Endometrial microvascular endothelial cells (primary cell): ENCODE measurements at regions not wholly inside any gene's neighbourhood (a gene's known extent, or its start where the extent isn't known, plus 50 kb on each side); places are given as distances from the start of the nearest gene placed in this dataset.

Source experiments
- in situ Hi-C: cut with HindIII; loops from 2 replicates; pipeline ENCODE4 v1.10.0; 2017; ENCODE audit warnings: low sequenced_read_pairs, low pct_unique_long_range_greater_than_20kb; ENCODE audit errors: inconsistent ontology term

DNA sequence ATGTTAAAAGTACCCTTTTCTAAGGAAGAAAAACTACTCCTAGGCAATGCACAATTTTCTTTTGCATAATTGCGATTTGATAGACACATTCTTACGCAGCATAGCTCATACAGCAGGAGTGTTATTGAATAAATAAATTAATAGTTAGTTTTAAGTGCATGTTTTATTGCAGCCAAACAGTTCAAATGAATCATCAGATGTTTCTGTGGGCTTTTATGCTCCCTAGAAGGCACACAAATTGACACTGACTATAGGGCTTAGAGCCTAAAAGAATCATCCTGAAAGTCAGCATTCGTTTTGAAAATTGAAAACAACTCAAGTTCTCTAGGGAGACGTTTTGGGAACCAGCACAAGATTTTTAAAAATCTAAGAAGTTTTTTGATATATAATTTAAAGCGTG is 411.9 kb downstream of the HLX start:
- in situ Hi-C loops = no loop called here

- in situ Hi-C loops = no loop called here
Observed at GRCh38 chr1:221292652-221293051, 413.4 kb downstream of the HLX start.

DNA sequence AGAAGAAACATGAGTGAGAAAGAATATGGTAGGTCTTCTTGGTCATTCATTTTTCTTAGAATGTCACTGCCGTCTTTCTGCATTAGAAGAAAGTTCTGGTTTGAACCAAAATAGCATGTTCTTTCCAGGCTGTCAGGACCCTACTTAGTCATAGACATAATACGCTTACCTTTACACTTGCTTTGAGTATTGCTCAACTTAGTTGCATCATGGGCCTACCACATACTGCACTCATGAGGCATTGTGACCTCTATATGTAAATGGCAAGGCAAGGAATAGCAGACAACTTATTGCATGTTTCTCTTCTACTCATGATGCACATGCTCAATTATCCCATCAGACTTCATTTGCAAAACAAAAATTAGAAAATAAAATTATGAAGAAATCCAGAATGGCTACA is 415.0 kb downstream of the HLX start:
- in situ Hi-C loops = no loop called here

GRCh38 chr1:221302357-221302756 is 423.1 kb downstream of the HLX start:
- in situ Hi-C loops = no loop called here

- in situ Hi-C loops = no loop called here
Observed at GRCh38 chr1:221302810-221303209, 423.6 kb downstream of the HLX start.

DNA sequence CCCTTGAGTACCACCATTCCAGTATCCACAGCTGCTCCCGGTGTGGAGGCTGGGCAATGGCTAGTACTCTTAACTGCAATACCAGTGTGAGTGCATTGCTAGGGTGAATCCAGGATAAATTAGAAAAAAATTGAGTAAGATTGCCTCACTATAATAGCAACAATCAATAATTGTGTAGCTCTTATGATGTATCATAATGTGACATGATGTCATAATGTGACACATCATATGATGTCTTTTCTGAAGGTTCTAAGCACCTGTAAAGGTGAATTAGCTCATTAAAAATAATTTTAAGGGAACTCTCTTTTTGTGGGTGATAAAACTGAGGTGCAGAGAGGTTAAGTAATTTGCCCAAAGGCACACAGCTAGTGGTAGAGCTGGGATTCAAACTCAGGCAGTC is 424.4 kb downstream of the HLX start:
- in situ Hi-C loops = no loop called here

- in situ Hi-C loops = no loop called here
Observed at GRCh38 chr1:221306239-221306638, 427.0 kb downstream of the HLX start.

DNA sequence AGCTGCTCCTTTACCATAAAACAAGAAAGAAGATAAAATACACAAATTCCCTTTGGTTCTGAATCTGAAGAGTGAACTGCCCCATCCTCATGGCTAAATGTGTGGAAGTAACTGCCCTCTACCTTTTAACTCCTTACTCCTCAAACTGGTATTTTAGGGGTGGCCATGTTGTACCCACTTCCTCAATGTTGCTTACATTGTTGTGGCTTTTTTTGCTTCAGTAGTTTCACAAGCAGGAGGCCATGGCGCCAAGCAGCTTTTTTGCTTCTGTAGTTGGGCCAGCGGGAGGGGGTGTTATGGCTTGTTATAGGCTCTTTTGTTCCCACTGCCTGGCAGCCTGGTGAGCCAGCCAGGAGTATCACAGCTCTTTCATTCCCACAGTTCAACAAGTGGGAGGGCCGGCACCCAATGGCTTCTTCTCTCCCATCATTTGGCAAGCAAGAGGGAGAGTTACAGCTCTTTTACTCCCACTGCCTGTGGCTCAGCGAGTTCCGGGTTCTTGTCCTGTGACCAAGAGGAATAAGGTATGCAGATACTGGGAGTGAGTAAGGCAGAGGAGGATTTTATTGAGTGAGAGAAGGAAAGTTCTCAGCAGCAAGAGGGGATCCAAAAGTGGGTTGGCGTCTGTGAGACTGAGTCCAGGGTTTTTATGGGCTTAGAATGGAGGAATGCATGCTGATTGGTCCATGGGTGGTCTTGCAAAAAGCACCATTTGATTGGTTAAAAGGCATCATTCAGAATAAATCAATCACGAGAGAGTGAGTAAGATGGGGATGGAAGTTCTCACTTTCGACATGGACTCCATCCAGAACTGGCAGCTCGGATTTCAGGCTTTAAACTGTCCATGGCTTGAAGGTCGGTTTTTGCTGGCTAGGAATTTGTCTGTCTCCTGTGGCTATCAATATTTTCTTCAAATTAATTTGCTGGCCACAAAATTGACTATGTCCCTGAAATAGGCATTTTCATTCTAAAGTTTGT is 429.6 kb downstream of the HLX start:
- in situ Hi-C loops = no loop called here

GRCh38 chr1:221309723-221310122 is 430.5 kb downstream of the HLX start:
- in situ Hi-C loops = no loop called here

DNA sequence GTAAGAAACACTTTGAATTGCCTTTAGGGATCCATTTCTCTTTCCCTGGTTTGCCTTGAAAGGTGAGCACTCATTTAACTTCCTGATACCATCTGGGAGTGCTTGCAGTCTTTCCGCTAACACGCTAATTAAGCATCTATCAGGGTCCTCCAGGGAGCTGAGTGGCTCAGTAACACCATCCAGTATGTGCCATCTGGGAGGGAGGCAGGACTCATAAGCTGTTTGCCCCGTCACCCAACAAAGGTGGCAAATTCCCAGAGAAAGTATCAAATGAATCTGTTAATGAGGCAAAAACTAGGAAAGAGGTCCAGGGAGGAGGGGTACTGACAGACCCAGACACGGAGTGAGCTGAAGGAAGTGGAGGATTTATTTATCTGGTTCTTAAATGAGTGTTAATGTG is 430.9 kb downstream of the HLX start:
- in situ Hi-C loops = no loop called here

GRCh38 chr1:221315330-221315729 is 426.6 kb downstream of the DUSP10 start:
- in situ Hi-C loops = no loop called here

DNA sequence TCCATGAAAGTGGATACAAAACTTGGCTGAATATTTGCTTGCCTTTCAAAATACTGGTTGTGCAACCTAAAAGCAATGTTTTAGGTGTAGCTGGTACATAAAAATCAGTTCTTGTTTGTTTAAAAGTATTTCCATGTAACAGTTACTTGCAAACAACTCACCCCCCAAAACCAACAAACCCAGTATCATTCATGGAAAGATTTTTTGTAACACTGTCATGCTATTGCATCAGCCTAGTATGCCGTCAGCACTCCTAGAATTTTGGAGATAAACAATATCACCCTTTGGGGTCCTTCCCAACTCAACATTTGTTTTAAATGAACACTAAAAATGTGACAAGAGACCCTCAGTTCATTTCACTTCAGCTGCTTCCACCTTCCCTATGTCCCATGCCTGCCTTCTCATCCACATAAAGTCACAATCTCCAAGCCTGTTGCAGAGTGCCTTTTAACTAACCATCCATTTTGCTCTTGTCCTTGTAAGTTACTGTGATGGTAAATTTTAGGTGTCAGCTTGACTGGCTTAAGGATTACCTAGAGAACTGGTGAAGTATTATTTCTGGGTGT is 425.3 kb downstream of the DUSP10 start:
- in situ Hi-C loops = no loop called here

DNA sequence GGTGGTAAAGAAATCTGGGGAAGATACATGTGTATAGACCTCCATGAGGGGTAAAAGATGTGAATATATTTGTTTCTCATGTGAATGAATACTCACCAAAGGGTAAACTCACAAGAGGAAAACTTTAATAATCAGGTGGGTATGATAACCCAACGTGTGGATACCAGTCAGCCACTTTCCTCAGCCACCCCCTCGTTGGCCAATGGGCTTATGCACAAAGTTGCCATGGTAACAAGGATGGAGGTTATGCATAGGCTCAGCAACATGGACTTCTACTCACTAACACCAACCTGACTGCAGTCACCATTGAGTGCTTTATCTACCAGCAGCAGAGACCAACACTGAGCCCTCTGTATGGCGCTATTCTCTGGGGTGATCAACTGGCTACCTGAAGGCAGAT is 424.4 kb downstream of the DUSP10 start:
- in situ Hi-C loops = no loop called here

GRCh38 chr1:221327954-221328353 is 413.9 kb downstream of the DUSP10 start:
- in situ Hi-C loops = no loop called here

- in situ Hi-C loops = no loop called here
Observed at GRCh38 chr1:221328371-221328770, 413.5 kb downstream of the DUSP10 start.

- in situ Hi-C loops = no loop called here
Observed at GRCh38 chr1:221331273-221332183, 410.4 kb downstream of the DUSP10 start.

GRCh38 chr1:221334062-221334461 is 407.8 kb downstream of the DUSP10 start:
- in situ Hi-C loops = no loop called here

DNA sequence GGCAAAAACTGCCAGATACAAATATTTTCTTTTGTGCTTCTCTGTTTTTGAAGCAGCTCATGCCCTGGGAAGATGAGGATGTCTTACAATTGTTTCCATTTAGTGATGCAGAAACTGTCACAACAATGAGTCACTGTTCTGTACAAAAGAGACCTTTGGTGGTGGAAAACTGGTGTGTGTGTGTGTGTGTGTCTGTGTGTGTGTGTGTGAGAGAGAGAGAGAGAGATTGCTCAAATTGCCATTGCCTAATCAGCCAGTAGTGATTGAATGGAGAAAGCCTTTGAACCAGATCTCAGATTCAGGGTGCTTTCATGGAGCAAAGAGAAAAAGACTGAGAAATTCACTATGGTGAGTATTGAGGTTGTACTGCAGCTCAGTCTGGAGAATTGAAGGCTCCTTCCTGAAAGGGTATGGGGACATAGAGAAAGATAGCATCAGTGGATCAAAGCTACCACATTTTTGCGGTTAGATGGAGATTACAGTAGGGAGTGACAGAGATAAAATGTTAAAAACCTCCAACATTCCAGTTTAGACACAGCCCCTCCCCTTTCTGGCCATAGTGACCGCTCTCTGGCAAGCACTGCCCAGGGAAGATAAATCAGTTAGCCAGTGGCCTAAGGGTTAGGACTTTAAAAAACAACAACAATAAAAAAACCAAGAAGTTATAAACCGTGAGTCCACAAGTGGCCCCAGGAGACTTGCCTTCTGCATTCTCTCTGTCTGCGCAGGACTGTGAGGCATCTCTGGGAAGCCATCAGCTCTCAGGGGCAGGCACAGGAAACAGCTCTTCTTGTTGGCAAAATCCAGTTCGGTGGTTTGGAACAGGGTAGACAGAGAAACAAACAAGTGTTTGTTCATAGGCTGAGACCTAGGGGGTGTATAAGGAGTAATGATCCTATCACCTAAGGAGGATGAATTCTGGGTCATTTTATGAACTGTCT is 406.5 kb downstream of the DUSP10 start:
- in situ Hi-C loops = no loop called here
